ENCODE measurements at regions not wholly inside any gene's neighbourhood (a gene's known extent, or its start where the extent isn't known, plus 50 kb on each side); places are given as distances from the start of the nearest gene placed in this dataset.
A peak's percentile ranks its signal among the peaks of the same experiment; 100 is the strongest.

GRCh38 chr2:108171657-108172056 lies 68.1 kb upstream of the SULT1C3 start:
- no peak for TF ChIP-seq CTCF (conservative IDR thresholded peaks at IDR 0.05; ENCODE audit: low read depth)
- no peak overlapping the region for H3K27ac ChIP-seq
- ChIA-PET POLR2A (ENCODE audit: low non-redundant PET) (no interaction called here), CTCF (interaction anchor here (1.0 kb wide), 1 partner anchor 13 kb away, joined by 3 read pairs; no protein-coding TSS in a partner anchor)
- DNase-seq (ENCODE audit: low spot score): no peak

GRCh38 chr2:108182489-108182888 lies 57.3 kb upstream of the SULT1C3 start:
- CTCF ChIA-PET: interaction anchor here (0.6 kb wide), 2 partner anchors 61 to 385 kb away, joined by 3 to 4 read pairs; no protein-coding TSS in a partner anchor
- no peak overlapping the region for H3K27ac ChIP-seq
- no peak for DNase-seq (ENCODE audit: low spot score)
- TF ChIP-seq CTCF (conservative IDR thresholded peaks at IDR 0.05; ENCODE audit: low read depth): no peak; the same call in 1 of the 2 replicates
- POLR2A ChIA-PET (ENCODE audit: low non-redundant PET): no interaction called here

GRCh38 chr2:108184419-108184818 lies 55.3 kb upstream of the SULT1C3 start:
- POLR2A ChIA-PET (ENCODE audit: low non-redundant PET): no interaction called here

GRCh38 chr2:108189316-108189715 lies 50.5 kb upstream of the SULT1C3 start:
- POLR2A ChIA-PET (ENCODE audit: low non-redundant PET): no interaction called here
- TF ChIP-seq CTCF (conservative IDR thresholded peaks at IDR 0.05; ENCODE audit: low read depth): no peak
- H3K27ac ChIP-seq: no peak overlapping the region
- no peak for DNase-seq (ENCODE audit: low spot score)
- CTCF ChIA-PET: no interaction called here

More at GRCh38 chr2:108184419-108184818, 55.3 kb upstream of the SULT1C3 start:
- CTCF ChIA-PET: interaction anchor here (0.6 to 1.2 kb wide), 5 partner anchors 10 to 257 kb away, joined by 3 to 7 read pairs (median 4); no protein-coding TSS in a partner anchor
- TF ChIP-seq CTCF (conservative IDR thresholded peaks at IDR 0.05; ENCODE audit: low read depth): peak; percentile 46
- DNase-seq (ENCODE audit: low spot score): no peak
- no peak overlapping the region for H3K27ac ChIP-seq

Data from RWPE1 (cell line).